ENCODE measurements at regions not wholly inside any gene's neighbourhood (a gene's known extent, or its start where the extent isn't known, plus 50 kb on each side); places are given as distances from the start of the nearest gene placed in this dataset.
A peak's percentile ranks its signal among the peaks of the same experiment; 100 is the strongest.

- no peak for DNase-seq
These were observed 152.2 kb downstream of the MAFB start for GRCh38 chr20:40536808-40537207.

DNA sequence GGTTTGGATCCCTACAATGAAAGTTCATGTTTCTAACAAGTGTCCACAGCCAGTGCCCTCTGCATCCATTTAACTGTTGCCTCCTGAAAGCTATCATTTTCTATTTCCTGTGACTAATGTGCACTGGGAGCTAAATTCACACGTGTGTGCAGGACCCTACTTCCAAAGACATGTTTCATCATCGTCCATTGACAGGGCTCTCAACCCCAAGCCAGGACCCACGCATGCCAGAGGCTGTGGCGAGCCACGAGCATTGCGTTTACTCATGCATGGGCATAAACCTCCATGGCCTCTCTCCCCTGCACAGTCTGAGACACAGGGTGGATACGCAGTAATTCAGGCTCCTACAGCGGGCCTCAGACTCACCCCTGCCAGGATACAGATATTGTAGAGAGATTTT lies 153.2 kb downstream of the MAFB start:
- DNase-seq: no peak

DNA sequence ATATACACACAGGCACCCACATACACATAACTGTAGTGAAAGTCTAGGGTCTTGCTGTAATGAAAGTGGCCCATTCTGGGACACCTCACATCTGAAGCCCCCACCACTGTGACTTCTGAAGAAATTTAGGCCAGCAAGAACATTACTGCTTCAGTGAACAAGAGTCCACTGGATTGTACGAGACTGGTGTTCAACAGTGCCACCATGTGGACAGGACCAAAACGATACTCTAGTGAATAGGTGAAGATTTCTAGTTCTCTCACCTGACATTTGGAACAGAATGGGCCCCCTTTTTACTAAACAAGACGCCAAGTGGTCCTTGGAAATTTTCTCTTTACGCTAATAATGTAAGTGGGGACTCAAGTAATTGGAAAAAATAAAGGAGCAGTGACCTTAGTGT lies 156.9 kb downstream of the MAFB start:
- no peak for DNase-seq

DNA sequence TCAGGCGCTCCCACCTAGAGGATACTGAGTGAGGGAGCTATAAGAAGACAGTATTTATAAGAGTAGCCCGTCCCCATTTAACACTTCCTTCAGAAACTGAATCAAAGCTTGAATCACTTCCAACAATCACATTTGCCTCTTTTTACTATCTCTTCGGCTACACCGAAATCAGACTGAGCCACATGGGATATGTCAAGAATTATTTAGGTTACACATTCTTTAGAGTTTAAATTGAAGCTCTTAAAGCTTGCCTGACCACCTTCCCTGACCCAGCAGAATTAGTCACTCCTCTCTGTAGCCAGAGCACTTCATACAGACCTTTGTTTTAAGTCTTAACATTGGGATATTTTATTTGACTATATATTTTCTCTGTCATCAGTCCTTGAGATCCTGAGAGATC lies 163.7 kb downstream of the MAFB start:
- no peak for DNase-seq

GRCh38 chr20:40524071-40524470 lies 165.0 kb downstream of the MAFB start:
- no peak for DNase-seq

DNA sequence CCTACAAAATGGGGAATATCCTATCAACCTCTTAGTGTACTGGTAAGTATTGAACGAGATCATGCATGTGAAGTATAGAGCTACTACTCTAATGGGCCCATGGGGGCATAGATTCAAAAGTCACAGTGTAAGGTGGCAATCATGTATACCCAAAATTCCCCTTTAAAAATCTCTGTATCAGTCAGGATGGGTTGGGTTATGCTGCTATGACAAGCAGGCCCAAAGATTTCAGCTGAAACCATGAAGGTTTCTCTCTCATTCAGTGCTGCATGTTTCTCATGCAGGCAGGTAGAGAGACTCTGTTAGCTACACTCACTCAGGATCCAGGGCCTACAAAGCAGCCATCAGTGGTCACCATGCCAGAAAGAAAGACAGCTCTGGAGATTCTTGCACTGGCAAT lies 166.6 kb downstream of the MAFB start:
- DNase-seq: no peak

- DNase-seq: no peak
These were observed 167.1 kb downstream of the MAFB start for GRCh38 chr20:40521962-40522361.

DNA sequence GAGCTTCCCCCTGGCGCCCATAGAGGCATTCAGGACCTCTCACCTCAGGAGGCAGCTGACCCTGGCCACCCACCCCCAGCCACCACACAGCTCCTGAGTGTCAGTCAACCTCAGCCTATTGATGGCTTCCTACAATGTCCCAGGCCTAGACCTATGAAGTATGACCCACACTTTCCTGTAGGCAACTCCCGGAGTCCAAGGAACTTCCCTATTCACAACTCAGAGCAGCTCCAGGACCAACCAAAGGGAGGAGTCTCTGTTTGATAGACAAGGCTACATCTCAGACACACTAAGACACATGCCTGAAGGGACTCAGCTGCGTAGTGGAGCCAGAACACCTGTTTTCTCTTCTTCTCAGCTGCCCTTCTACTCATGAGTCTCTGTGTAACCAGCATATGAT lies 169.1 kb downstream of the MAFB start:
- DNase-seq: no peak

- DNase-seq: no peak
These were observed 176.0 kb downstream of the MAFB start for GRCh38 chr20:40512994-40513393.

GRCh38 chr20:40512591-40512990 lies 176.4 kb downstream of the MAFB start:
- DNase-seq: no peak

DNA sequence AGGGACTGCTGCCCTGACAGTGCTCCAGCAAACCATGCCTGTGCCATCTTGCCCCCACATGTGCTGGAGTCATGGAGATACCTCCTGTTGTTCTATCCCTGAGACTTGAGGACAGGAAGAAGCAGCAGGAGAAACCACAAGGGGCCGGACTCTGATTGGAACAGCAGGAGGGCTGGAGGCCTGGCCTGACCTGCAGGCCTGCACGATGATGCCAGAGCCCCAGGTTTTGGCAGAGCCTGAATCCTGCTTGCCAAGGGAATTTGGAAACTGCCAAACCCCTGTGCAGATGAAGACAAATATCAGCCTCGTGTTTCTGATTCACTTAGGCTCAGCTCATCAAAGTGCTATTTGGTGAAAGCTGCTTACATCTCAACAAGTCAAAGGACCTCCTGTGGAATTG lies 177.6 kb downstream of the MAFB start:
- peak; percentile 98 for DNase-seq

GRCh38 chr20:40510622-40511021 lies 178.4 kb downstream of the MAFB start:
- no peak for DNase-seq

GRCh38 chr20:40508821-40509220 lies 180.2 kb downstream of the MAFB start:
- no peak for DNase-seq

DNA sequence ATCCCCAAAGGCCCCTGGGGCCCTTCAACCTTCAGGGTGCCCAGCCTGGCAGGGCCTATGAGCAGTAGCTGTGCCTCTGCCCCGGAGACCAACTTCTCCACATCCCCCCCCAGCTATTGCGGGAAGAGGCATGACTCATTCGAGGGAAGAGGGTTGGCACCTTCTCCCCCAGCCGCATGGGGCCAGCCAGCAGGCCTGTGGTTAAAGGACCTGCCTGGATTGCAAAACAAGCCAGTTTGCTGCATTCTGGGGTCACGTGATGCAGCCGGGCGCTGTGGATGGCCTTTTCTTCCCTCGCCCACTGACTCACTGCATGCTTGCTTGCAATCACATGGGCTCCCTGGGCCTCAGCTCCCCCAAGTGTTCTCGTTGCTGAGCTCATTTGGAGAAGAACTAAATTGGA lies 182.5 kb downstream of the MAFB start:
- DNase-seq: peak; percentile 91

GRCh38 chr20:40503119-40503518 lies 185.9 kb downstream of the MAFB start:
- no peak for DNase-seq

DNA sequence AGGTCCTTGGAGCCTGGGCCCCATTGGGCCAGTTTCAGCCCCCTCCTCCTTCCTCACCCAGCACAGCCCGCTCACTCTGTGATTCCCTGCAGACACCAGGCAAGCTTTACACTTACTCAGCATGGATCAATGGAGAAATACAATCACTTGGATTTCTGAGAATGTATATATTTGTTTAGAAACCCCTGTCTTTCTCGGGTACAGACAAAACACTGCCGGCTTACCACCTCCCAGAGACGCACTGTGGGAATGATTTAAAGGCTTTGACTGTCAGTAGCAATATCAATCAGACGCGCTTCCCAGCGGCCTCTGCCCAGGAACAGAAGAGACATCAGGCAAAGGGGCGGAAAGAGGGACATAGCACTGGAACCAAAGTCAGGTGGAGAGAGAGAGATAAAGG lies 186.5 kb downstream of the MAFB start:
- no peak for DNase-seq

GRCh38 chr20:40499391-40499790 lies 189.6 kb downstream of the MAFB start:
- no peak for DNase-seq

GRCh38 chr20:40497899-40498691 lies 190.9 kb downstream of the MAFB start:
- no peak for DNase-seq

DNA sequence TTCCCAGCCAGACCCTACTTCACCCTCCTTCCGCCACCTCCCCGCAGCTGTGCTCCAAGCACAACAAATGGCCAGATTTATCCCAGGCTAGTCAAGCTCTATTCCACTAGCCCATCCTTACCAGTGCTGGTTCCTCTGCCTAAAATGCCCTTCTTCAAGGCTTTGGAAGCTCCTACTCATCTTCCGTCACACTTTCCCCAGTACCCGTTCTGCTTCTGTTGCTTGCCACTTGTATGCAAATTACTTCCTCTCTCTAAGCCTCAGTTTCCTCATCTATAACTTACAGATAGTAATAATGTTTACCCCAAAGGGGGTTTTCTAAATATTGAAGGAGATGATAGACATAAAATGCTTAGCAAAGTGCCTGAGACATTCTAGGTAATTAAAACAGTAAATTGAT lies 193.1 kb downstream of the MAFB start:
- DNase-seq: no peak

- DNase-seq: no peak
These were observed 194.8 kb downstream of the MAFB start for GRCh38 chr20:40494248-40494647.

- DNase-seq: no peak
These were observed 195.5 kb downstream of the MAFB start for GRCh38 chr20:40493549-40493948.

GRCh38 chr20:40493071-40493470 lies 196.0 kb downstream of the MAFB start:
- peak; percentile 23 for DNase-seq

DNA sequence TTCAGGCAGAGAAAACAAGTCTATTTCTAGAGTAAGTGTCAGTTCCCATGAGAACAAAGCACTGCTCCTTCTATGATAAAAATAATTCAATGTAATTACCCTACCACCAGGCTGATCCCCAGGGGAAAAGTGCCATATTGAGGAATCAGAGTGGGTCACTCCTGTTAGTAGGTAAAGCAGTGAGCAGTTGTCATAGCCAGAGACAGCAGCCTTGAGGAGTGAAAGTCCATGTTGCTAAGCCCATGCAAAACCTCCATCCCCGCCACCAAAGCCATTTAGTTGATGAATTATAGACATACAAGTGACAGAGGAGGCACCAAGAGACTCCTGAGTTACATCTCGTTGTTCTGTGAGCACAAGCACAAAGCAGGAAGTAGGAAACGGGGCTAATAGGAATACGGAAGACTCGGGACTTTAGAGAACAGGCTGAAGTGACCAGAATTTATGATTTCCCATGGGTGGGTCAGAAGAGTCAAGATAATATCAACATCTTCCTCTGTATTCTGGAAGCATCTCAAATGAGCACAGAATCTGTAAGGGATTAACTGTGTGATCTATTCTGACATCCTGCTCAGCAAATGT lies 197.9 kb downstream of the MAFB start:
- DNase-seq: no peak

- DNase-seq: no peak
These were observed 199.2 kb downstream of the MAFB start for GRCh38 chr20:40489886-40490285.

DNA sequence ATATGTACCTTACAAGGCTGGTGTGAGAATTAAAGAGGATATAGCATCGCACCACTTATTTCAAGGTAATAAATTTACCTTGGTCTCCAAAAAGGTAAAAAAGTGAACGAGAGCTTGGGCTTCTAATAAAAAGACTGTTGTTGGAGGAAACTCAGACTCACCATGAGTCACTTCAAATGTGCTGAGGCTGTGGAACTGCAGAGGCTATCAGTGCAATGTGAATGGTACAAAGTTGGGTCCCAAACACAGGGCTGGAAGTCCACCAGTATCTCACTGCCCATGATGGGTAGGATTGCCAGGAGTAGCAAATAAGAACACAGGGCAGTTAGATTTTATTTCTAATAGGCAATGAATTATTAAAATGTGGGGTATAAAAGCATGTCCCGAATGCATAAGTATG lies 200.6 kb downstream of the MAFB start:
- no peak for DNase-seq

Measured in NCI-H446 treated with DMSO at 0.1 percent for 48 hours (cell line).